Psoas muscle (tissue), 7 donors: ENCODE measurements at regions not wholly inside any gene's neighbourhood (a gene's known extent, or its start where the extent isn't known, plus 50 kb on each side); places are given as distances from the start of the nearest gene placed in this dataset.
A peak's percentile ranks its signal among the peaks of the same experiment; 100 is the strongest.

Source experiments
- ATAC-seq, 4 donors: fragments of 200-7000 bp; cut with Tn5 transposase; one replicate each; pipeline ENCODE4 v1.9.1; 2020; ENCODE audit warnings: moderate library complexity in 3 of 4, mild to moderate bottlenecking in 2 of 4
- DNase-seq, 2 donors: peaks; one replicate each; pipeline ENCODE4 v3.0.0-alpha.2; 2020
- H3K27ac ChIP-seq: fragments of 200-600 bp; one replicate; pipeline ENCODE4 v1.8.0; 2022
- H3K27me3 ChIP-seq, 3 donors: fragments of 200-600 bp in 1 of 3; one replicate each; pipeline versions ENCODE4 v1.6.1 to v1.8.0; 2013 to 2022; ENCODE audit warnings: low read length in 2 of 3, mild to moderate bottlenecking in 2 of 3, moderate library complexity in 1 of 3; ENCODE audit not compliant: insufficient read depth in 3 of 3
- H3K36me3 ChIP-seq, 2 donors: fragments of 200-600 bp in 1 of 2; one replicate each; pipeline versions ENCODE4 v1.6.1 to v1.8.0; 2013 to 2022; ENCODE audit warnings: low read depth in 1 of 2, mild to moderate bottlenecking in 1 of 2, moderate library complexity in 1 of 2; ENCODE audit not compliant: insufficient read depth in 1 of 2
- H3K4me1 ChIP-seq: fragments of 200-600 bp; one replicate; pipeline ENCODE4 v1.8.0; 2022
- H3K4me3 ChIP-seq: fragments of 200-600 bp; one replicate; pipeline ENCODE4 v1.8.0; 2022; ENCODE audit warnings: mild to moderate bottlenecking
- H3K9me3 ChIP-seq: fragments of 200-600 bp; one replicate; pipeline ENCODE4 v1.8.0; 2022
- CTCF ChIP-seq: fragments of 200-600 bp; IDR thresholded peaks from one replicate; pipeline ENCODE4 v1.8.0; 2022; ENCODE audit warnings: antibody characterized with exemption
- WGBS, 3 donors: extraction: QIAGEN DNeasy Blood & Tissue Kit; methylation state at CpG; one replicate each; pipeline versions ENCODE4 v1.1.6 to v1.1.7; 2013; 5-methylcytosine and 5-hydroxymethylcytosine counted together
- intact Hi-C, 2 donors: fragments of 100-400 bp; cut with DNase I; formaldehyde crosslinking; loops; one replicate each; pipeline versions ENCODE4 v1.11.0 to v1.14.2; 2022
- donor health status: healthy with polysubstance abuse.
- donor health status: DM: no; HTN: no; CAD: no; lungs with moderate emphysema.
- donor health status: Bipolar disorder and iron deficiency.
- donor health status: healthy.
- donor health status: DM: yes; HTN: yes; CAD: no.
- donor health status: DM: no; HTN: no; CAD: no.
- donor health status: DM: yes; HTN: yes; CAD: no.

GRCh38 chr20:40494248-40494647, 194.8 kb downstream of the MAFB start:
- whole genome bisulfite sequencing, 3 donors, result 83 to 89% (median 83%) methylated on average over 3 of the region's 3 CpGs
- intact Hi-C loops, result no loop called here
- DNase-seq (peak in 1 of 2 donors; percentile 33), ATAC-seq (no peak)
- no peak overlapping the region for H3K4me3 ChIP-seq
- no peaks in the 10 kb centered on the region for H3K27me3 ChIP-seq
- no peak for TF ChIP-seq CTCF
- no peak overlapping the region for H3K27ac ChIP-seq
- H3K4me1 ChIP-seq, result no peaks in the 10 kb centered on the region
- no peaks in the 10 kb centered on the region for H3K36me3 ChIP-seq
- no peaks in the 10 kb centered on the region for H3K9me3 ChIP-seq

- no peak for TF ChIP-seq CTCF
- WGBS, 3 donors, result 84 to 94% (median 89%) methylated on average over 3 of the region's 3 CpGs
- no peak overlapping the region for H3K27ac ChIP-seq
- intact Hi-C loops, result no loop called here
- no peaks in the 10 kb centered on the region for H3K27me3 ChIP-seq
- DNase-seq (no peak), ATAC-seq (no peak)
- H3K4me3 ChIP-seq, result no peak overlapping the region
- no peaks in the 10 kb centered on the region for H3K4me1 ChIP-seq
- no peaks in the 10 kb centered on the region for H3K9me3 ChIP-seq
- no peaks in the 10 kb centered on the region for H3K36me3 ChIP-seq
Measured at GRCh38 chr20:40493549-40493948, 195.5 kb downstream of the MAFB start.

- WGBS, 3 donors, result 23 to 34% (median 29%) methylated on average over 4 of the region's 4 CpGs
- DNase-seq (peak; percentile 36 to 67), ATAC-seq (no peak)
- no peak overlapping the region for H3K27ac ChIP-seq
- H3K9me3 ChIP-seq, result no peaks in the 10 kb centered on the region
- no peaks in the 10 kb centered on the region for H3K4me1 ChIP-seq
- TF ChIP-seq CTCF, result no peak
- H3K4me3 ChIP-seq, result no peak overlapping the region
- intact Hi-C loops, result no loop called here
- H3K27me3 ChIP-seq, result no peaks in the 10 kb centered on the region
- no peaks in the 10 kb centered on the region for H3K36me3 ChIP-seq
Measured at GRCh38 chr20:40493071-40493470, 196.0 kb downstream of the MAFB start.

GRCh38 chr20:40491009-40491590, 197.9 kb downstream of the MAFB start:
- no peaks in the 10 kb centered on the region for H3K9me3 ChIP-seq
- H3K4me1 ChIP-seq, result no peaks in the 10 kb centered on the region
- no peak overlapping the region for H3K4me3 ChIP-seq
- no peak for TF ChIP-seq CTCF
- no peaks in the 10 kb centered on the region for H3K27me3 ChIP-seq
- H3K27ac ChIP-seq, result no peak overlapping the region
- intact Hi-C loops, result no loop called here
- H3K36me3 ChIP-seq, result no peaks in the 10 kb centered on the region
- DNase-seq (no peak), ATAC-seq (no peak)
- 44 to 59% (median 55%) methylated on average over 5 of the region's 5 CpGs for WGBS, 3 donors

GRCh38 chr20:40489886-40490285, 199.2 kb downstream of the MAFB start:
- no peaks in the 10 kb centered on the region for H3K36me3 ChIP-seq
- DNase-seq (no peak), ATAC-seq (no peak)
- H3K4me3 ChIP-seq, result no peak overlapping the region
- no peaks in the 10 kb centered on the region for H3K4me1 ChIP-seq
- no peak for TF ChIP-seq CTCF
- 55 to 85% (median 70%) methylated on average over 2 of the region's 2 CpGs for WGBS, 3 donors
- H3K27ac ChIP-seq, result no peak overlapping the region
- H3K27me3 ChIP-seq, result no peaks in the 10 kb centered on the region
- intact Hi-C loops, result no loop called here
- no peaks in the 10 kb centered on the region for H3K9me3 ChIP-seq
